Gastrocnemius medialis (tissue), 4 donors: ENCODE measurements at regions not wholly inside any gene's neighbourhood (a gene's known extent, or its start where the extent isn't known, plus 50 kb on each side); places are given as distances from the start of the nearest gene placed in this dataset.

Experiments
- POLR2A ChIP-seq, 2 donors: fragments of 450-650 bp; IDR thresholded peaks; one replicate each; pipeline ENCODE4 v1.6.1; 2017; ENCODE audit warnings: antibody characterized with exemption in 2 of 2, mild to moderate bottlenecking in 2 of 2, moderate library complexity in 2 of 2
- TF ChIP-seq, protein P1 (sequence below), 5 experiments: fragments of 450-650 bp in 3 of 5; fragments of 200-600 bp in 2 of 5; sonication (generic) in 2 of 5; IDR thresholded peaks in 4 of 5; conservative IDR thresholded peaks in 1 of 5; 1 replicate in 4 of 5; 2 replicates in 1 of 5; pipeline ENCODE4 v1.5.1; 2016 to 2019; ENCODE audit warnings: antibody characterized with exemption in 5 of 5, mild to moderate bottlenecking in 3 of 5, moderate library complexity in 3 of 5

DNA sequence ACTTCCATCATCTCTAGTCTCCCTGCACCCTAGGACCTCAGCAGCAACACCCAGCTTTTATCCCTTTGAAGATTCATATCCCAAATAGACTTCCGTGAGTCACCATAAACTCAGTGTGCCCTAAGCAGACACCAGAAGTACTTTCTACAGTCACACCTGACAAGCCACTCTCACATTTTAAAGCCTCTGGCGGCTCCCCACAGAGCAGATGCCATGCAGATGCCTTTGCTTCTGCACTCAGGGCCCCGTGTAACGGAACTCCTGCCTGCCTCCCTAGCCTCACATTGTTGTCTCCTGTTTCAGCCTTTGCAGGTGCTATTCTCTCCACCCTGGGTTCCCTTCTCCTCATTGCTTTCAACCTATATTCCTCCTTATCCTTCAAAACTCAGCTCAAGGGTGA, 155.5 kb upstream of the SLC24A5 start:
- TF ChIP-seq POLR2A (IDR thresholded peaks at IDR 0.05), result no peak
- TF ChIP-seq, protein P1, sequence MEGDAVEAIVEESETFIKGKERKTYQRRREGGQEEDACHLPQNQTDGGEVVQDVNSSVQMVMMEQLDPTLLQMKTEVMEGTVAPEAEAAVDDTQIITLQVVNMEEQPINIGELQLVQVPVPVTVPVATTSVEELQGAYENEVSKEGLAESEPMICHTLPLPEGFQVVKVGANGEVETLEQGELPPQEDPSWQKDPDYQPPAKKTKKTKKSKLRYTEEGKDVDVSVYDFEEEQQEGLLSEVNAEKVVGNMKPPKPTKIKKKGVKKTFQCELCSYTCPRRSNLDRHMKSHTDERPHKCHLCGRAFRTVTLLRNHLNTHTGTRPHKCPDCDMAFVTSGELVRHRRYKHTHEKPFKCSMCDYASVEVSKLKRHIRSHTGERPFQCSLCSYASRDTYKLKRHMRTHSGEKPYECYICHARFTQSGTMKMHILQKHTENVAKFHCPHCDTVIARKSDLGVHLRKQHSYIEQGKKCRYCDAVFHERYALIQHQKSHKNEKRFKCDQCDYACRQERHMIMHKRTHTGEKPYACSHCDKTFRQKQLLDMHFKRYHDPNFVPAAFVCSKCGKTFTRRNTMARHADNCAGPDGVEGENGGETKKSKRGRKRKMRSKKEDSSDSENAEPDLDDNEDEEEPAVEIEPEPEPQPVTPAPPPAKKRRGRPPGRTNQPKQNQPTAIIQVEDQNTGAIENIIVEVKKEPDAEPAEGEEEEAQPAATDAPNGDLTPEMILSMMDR (IDR thresholded peaks at IDR 0.05 in 4 of 5, conservative IDR thresholded peaks at IDR 0.05 in 1 of 5), result no peak
